H9 (cell line): ENCODE measurements at regions not wholly inside any gene's neighbourhood (a gene's known extent, or its start where the extent isn't known, plus 50 kb on each side); places are given as distances from the start of the nearest gene placed in this dataset.

ENCODE experiments used
- DNase-seq: peaks from one replicate; pipeline ENCODE4 v3.0.0-alpha.2; 2017
- H2AFZ ChIP-seq: one replicate; pipeline ENCODE4 v1.6.1; 2013; ENCODE audit warnings: mild to moderate bottlenecking, low read length, control low read depth, moderate library complexity
- H2AK5ac ChIP-seq: 2 replicates; pipeline ENCODE4 v1.6.1; 2013; ENCODE audit warnings: low read length, control low read depth, mixed read lengths; ENCODE audit not compliant: insufficient read length
- H2BK120ac ChIP-seq: one replicate; pipeline ENCODE4 v1.6.1; 2013; ENCODE audit warnings: low read depth, mild to moderate bottlenecking, low read length, control low read depth, inconsistent platforms; ENCODE audit not compliant: poor library complexity, severe bottlenecking
- H2BK12ac ChIP-seq: 2 replicates; pipeline ENCODE4 v1.6.1; 2013; ENCODE audit warnings: low read length, control low read depth, mixed read lengths, low read depth; ENCODE audit not compliant: insufficient read length
- H2BK15ac ChIP-seq: 2 replicates; pipeline ENCODE4 v1.6.1; 2013; ENCODE audit warnings: low read depth, low read length, control low read depth
- H2BK20ac ChIP-seq: one replicate; pipeline ENCODE4 v1.6.1; 2013; ENCODE audit warnings: low read depth, mild to moderate bottlenecking, low read length, control low read depth, inconsistent platforms; ENCODE audit not compliant: poor library complexity, severe bottlenecking
- H2BK5ac ChIP-seq: 2 replicates; pipeline ENCODE4 v1.6.1; 2013; ENCODE audit warnings: low read length, control low read depth, mixed read lengths; ENCODE audit not compliant: insufficient read length
- H3K14ac ChIP-seq: 2 replicates; pipeline ENCODE4 v1.6.1; 2013; ENCODE audit warnings: low read length, control low read depth; ENCODE audit not compliant: insufficient read depth
- H3K18ac ChIP-seq: 2 replicates; pipeline ENCODE4 v1.6.1; 2013; ENCODE audit warnings: low read depth, mild to moderate bottlenecking, mixed read lengths, low read length, control low read depth; ENCODE audit not compliant: insufficient read length
- H3K23ac ChIP-seq: 2 replicates; pipeline ENCODE4 v1.6.1; 2013; ENCODE audit warnings: low read length, control low read depth, mixed read lengths, low read depth; ENCODE audit not compliant: insufficient read length
- H3K23me2 ChIP-seq: 2 replicates; pipeline ENCODE4 v1.6.1; 2013; ENCODE audit warnings: low read depth, mild to moderate bottlenecking, mixed read lengths, low read length, control low read depth; ENCODE audit not compliant: insufficient read length, poor library complexity, severe bottlenecking
- H3K27ac ChIP-seq: 2 replicates; pipeline ENCODE4 v1.5.1; 2013; ENCODE audit warnings: low read length, control low read depth, mixed read lengths, low read depth; ENCODE audit not compliant: insufficient read length
- H3K27me3 ChIP-seq: 2 replicates; pipeline ENCODE4 v1.6.1; 2013; ENCODE audit warnings: low read length, control low read depth, inconsistent platforms; ENCODE audit not compliant: insufficient read depth
- H3K4ac ChIP-seq: 2 replicates; pipeline ENCODE4 v1.6.1; 2013; ENCODE audit warnings: low read depth, mild to moderate bottlenecking, control low read depth, inconsistent platforms, low read length, moderate library complexity
- H3K4me1 ChIP-seq: 2 replicates; pipeline ENCODE4 v1.6.1; 2013; ENCODE audit warnings: low read length, control low read depth, inconsistent platforms; ENCODE audit not compliant: insufficient read depth
- H3K4me2 ChIP-seq: 2 replicates; pipeline ENCODE4 v1.6.1; 2013; ENCODE audit warnings: low read length, control low read depth, mixed read lengths; ENCODE audit not compliant: insufficient read length, insufficient read depth
- H3K56ac ChIP-seq: 2 replicates; pipeline ENCODE4 v1.6.1; 2013; ENCODE audit warnings: low read depth, mild to moderate bottlenecking, mixed read lengths, low read length, control low read depth; ENCODE audit not compliant: insufficient read length
- H3K79me1 ChIP-seq: 2 replicates; pipeline ENCODE4 v1.6.1; 2013; ENCODE audit warnings: low read depth, mild to moderate bottlenecking, moderate library complexity, low read length, control low read depth, inconsistent platforms; ENCODE audit not compliant: insufficient read depth, poor library complexity, severe bottlenecking
- H3K79me2 ChIP-seq: 2 replicates; pipeline ENCODE4 v1.6.1; 2013; ENCODE audit warnings: low read length, control low read depth, inconsistent platforms; ENCODE audit not compliant: insufficient read depth
- H3K9ac ChIP-seq: 2 replicates; pipeline ENCODE4 v1.6.1; 2013; ENCODE audit warnings: low read length, control low read depth, mixed read lengths; ENCODE audit not compliant: insufficient read length; ENCODE audit errors: extremely low read depth
- H3K9me3 ChIP-seq: one replicate; pipeline ENCODE4 v1.6.1; 2013; ENCODE audit warnings: low read depth, low read length, inconsistent platforms; ENCODE audit not compliant: control insufficient read depth
- H3T11ph ChIP-seq: one replicate; pipeline ENCODE4 v1.6.1; 2013; ENCODE audit warnings: mild to moderate bottlenecking, low read length, control low read depth, inconsistent platforms
- H4K20me1 ChIP-seq: one replicate; pipeline ENCODE4 v1.6.1; 2013; ENCODE audit not compliant: control insufficient read depth, insufficient read length, insufficient read depth
- H4K5ac ChIP-seq: 2 replicates; pipeline ENCODE4 v1.6.1; 2013; ENCODE audit warnings: low read depth, mild to moderate bottlenecking, mixed read lengths, low read length, control low read depth; ENCODE audit not compliant: insufficient read length
- H4K8ac ChIP-seq: replicated peaks from 2 replicates; pipeline ENCODE4 v1.6.1; 2013; ENCODE audit warnings: low read length, control low read depth, mixed read lengths, low read depth; ENCODE audit not compliant: insufficient read length
- H4K91ac ChIP-seq: 2 replicates; pipeline ENCODE4 v1.6.1; 2013; ENCODE audit warnings: low read depth, mild to moderate bottlenecking, moderate library complexity, mixed read lengths, low read length, control low read depth; ENCODE audit not compliant: insufficient read length
- H3K27ac Mint-ChIP-seq, 3 experiments: 2 replicates in 2 of 3; 3 replicates in 1 of 3; pipeline ENCODE4 v1.8.0; 2020 to 2021; ENCODE audit warnings: mixed read lengths in 3 of 3, mild to moderate bottlenecking in 1 of 3, moderate library complexity in 1 of 3
- H3K27me3 Mint-ChIP-seq: 2 replicates; pipeline ENCODE4 v1.8.0; 2021; ENCODE audit warnings: low read depth, mild to moderate bottlenecking, moderate library complexity, mixed read lengths
- H3K36me3 Mint-ChIP-seq, 3 experiments: 2 replicates in 2 of 3; 3 replicates in 1 of 3; pipeline ENCODE4 v1.8.0; 2020 to 2021; ENCODE audit warnings: low read depth in 3 of 3, mixed read lengths in 3 of 3; ENCODE audit not compliant: insufficient read depth in 1 of 3
- H3K4me1 Mint-ChIP-seq, 2 experiments: 2 replicates each; pipeline ENCODE4 v1.8.0; 2020; ENCODE audit warnings: mixed read lengths in 2 of 2
- H3K4me3 Mint-ChIP-seq, 2 experiments: 2 replicates in 1 of 2; 3 replicates in 1 of 2; pipeline ENCODE4 v1.8.0; 2020 to 2021; ENCODE audit warnings: mild to moderate bottlenecking in 2 of 2, mixed read lengths in 2 of 2, moderate library complexity in 1 of 2
- H3K9me3 Mint-ChIP-seq, 2 experiments: 2 replicates in 1 of 2; 3 replicates in 1 of 2; pipeline ENCODE4 v1.8.0; 2020; ENCODE audit warnings: mild to moderate bottlenecking in 2 of 2, mixed read lengths in 2 of 2, moderate library complexity in 1 of 2
- CTCF ChIP-seq: fragments of 200-600 bp; sonication (generic); conservative IDR thresholded peaks from 3 replicates; pipeline ENCODE4 v1.8.0; 2021; ENCODE audit warnings: antibody characterized with exemption, mild to moderate bottlenecking
- WGBS: extraction: QIAGEN DNeasy Blood & Tissue Kit; methylation state at CpG from one replicate; pipeline ENCODE4 v1.1.7; 2013; ENCODE audit warnings: missing lambda C conversion rate, low lambda C conversion rate, mixed read lengths; ENCODE audit not compliant: insufficient read length; ENCODE audit errors: extremely low coverage; 5-methylcytosine and 5-hydroxymethylcytosine counted together

- Histone ChIP-seq H3K4me1 (no peaks in the 10 kb centered on the region), H3K4me2 (no peak overlapping the region), H4K8ac (no peak overlapping the region), H3K27me3 (no peaks in the 10 kb centered on the region), H4K91ac (no peak overlapping the region), H3K27ac (no peak overlapping the region), H3K56ac (no peak overlapping the region), H2AK5ac (no peak overlapping the region), H3K9ac (no peak overlapping the region), H3K14ac (no peak overlapping the region), H2BK12ac (no peak overlapping the region), H2BK120ac (no peak overlapping the region), H3K23ac (no peak overlapping the region), H4K20me1 (peaks cover 2% of the 10 kb centered on the region), H3K4ac (no peak overlapping the region), H3K79me2 (no peaks in the 10 kb centered on the region), H3K79me1 (no peaks in the 10 kb centered on the region), H3K9me3 (no peaks in the 10 kb centered on the region), H2BK20ac (no peak overlapping the region), H2BK5ac (no peak overlapping the region), H3K23me2 (no peaks in the 10 kb centered on the region), H3T11ph (no peak overlapping the region), H2AFZ (no peak overlapping the region), H4K5ac (no peak overlapping the region), H3K18ac (no peak overlapping the region), H2BK15ac (no peak overlapping the region)
- no peak for TF ChIP-seq CTCF
- Mint-ChIP-seq H3K27ac (no peak overlapping the region), H3K9me3 (no peaks in the 10 kb centered on the region; a peak in 1 of 5 replicates), H3K4me3 (no peak overlapping the region), H3K27me3 (peaks cover 3% of the 10 kb centered on the region), H3K36me3 (no peaks in the 10 kb centered on the region), H3K4me1 (peaks cover 13 to 24% of the 10 kb centered on the region in 2 experiments)
- no CpG with 5 or more reads among the region's 13 CpGs for WGBS
- no peak for DNase-seq
These were observed 81.8 kb upstream of the LINGO1 start for GRCh38 chr15:77714555-77714954.
